ENCODE measurements at regions not wholly inside any gene's neighbourhood (a gene's known extent, or its start where the extent isn't known, plus 50 kb on each side); places are given as distances from the start of the nearest gene placed in this dataset.
A peak's percentile ranks its signal among the peaks of the same experiment; 100 is the strongest.

GRCh38 chr1:218658899-218659298 is 313.8 kb downstream of the TGFB2 start (continued):
- TF ChIP-seq ZNF274 (IDR thresholded peaks at IDR 0.05; ENCODE audit: low read depth, low read length): no peak
- 0 out of 2 replicates have a peak, but pooled peaks have one; percentile 5 for TF ChIP-seq SRF (IDR thresholded peaks at IDR 0.05; ENCODE audit: low read depth)

GRCh38 chr1:218659911-218660677 is 315.0 kb downstream of the TGFB2 start:
- BruUV-seq (replicated peaks): no TSS peak
- POLR2A ChIA-PET: no interaction called here
- no peak for DNase-seq (ENCODE audit: low read depth, low spot score)
- TF ChIP-seq CTCF (IDR thresholded peaks at IDR 0.05 in 2 of 3, conservative IDR thresholded peaks at IDR 0.05 in 1 of 3; ENCODE audit: borderline replicate concordance in 1 of 3, insufficient read depth in 1 of 3, low read depth in 2 of 3, low read length in 2 of 3) (no peak), POLR2AphosphoS5 (IDR thresholded peaks at IDR 0.05; ENCODE audit: low read depth, low read length) (no peak), TCF7L2 (IDR thresholded peaks at IDR 0.05; ENCODE audit: borderline replicate concordance, extremely low read depth, insufficient read depth, insufficient read length) (peak; percentile 70), REST (IDR thresholded peaks at IDR 0.05; ENCODE audit: low read depth) (no peak), SP1 (IDR thresholded peaks at IDR 0.05; ENCODE audit: low read depth) (no peak), SRF (IDR thresholded peaks at IDR 0.05; ENCODE audit: low read depth) (no peak), EGR1 (IDR thresholded peaks at IDR 0.05; ENCODE audit: low read depth) (no peak), EZH2phosphoT487 (IDR thresholded peaks at IDR 0.05; ENCODE audit: borderline replicate concordance) (no peak)
- Histone ChIP-seq H2AFZ (ENCODE audit: low read depth, low read length, poor library complexity, severe bottlenecking) (peak overlapping the region; percentile 18), H3K27ac (ENCODE audit: low read depth, low read length) (peak overlapping the region; percentile 88), H3K79me2 (ENCODE audit: insufficient read depth, low read length) (no peaks in the 10 kb centered on the region), H3K9me3 (ENCODE audit: control insufficient read depth in 1 of 2, insufficient read depth in 1 of 2, low read depth in 1 of 2, low read length in 2 of 2) (no peaks in the 10 kb centered on the region), H4K20me1 (ENCODE audit: insufficient read depth) (no peaks in the 10 kb centered on the region), H3K9me2 (ENCODE audit: insufficient read depth) (no peaks in the 10 kb centered on the region), H3K36me3 (ENCODE audit: control insufficient read depth in 1 of 2, insufficient read depth in 2 of 2, low read length in 2 of 2) (no peaks in the 10 kb centered on the region), H3K27me3 (ENCODE audit: insufficient read depth, low read length) (no peaks in the 10 kb centered on the region), H3K4me2 (ENCODE audit: low read length) (peak overlapping the region; percentile 67), H3K9ac (ENCODE audit: low read length) (peak overlapping the region; percentile 46), H3K4me3 (replicated peaks in 1 of 2; ENCODE audit: low read depth in 1 of 2, low read length in 2 of 2) (peak overlapping the region in 1 of 2 experiments; percentile 25; a peak in 2 of 4 replicates), H3K4me1 (ENCODE audit: control insufficient read depth in 1 of 2, insufficient read depth in 2 of 2, low read length in 2 of 2) (peaks cover 41 to 87% of the 10 kb centered on the region in 2 experiments)
- RAD21 ChIA-PET (ENCODE audit: low non-redundant PET in 1 of 2, low total read pairs in 2 of 2, uncharacterized antibody in 2 of 2, unreplicated experiment in 2 of 2): no interaction called here
- intact Hi-C loops (cut with micrococcal nuclease): loop anchor here (5.0 kb wide), 1 partner anchor 298 kb away; no protein-coding TSS in a partner anchor
- CTCF ChIA-PET: no interaction called here
- peak; percentile 52 for ATAC-seq
